Spleen (tissue), 11 donors: ENCODE measurements at regions not wholly inside any gene's neighbourhood (a gene's known extent, or its start where the extent isn't known, plus 50 kb on each side); places are given as distances from the start of the nearest gene placed in this dataset.

ENCODE experiments used
- DNase-seq: peaks from one replicate; pipeline ENCODE4 v3.0.0-alpha.2; 2020
- H3K27ac ChIP-seq, 8 donors: fragments of 200-600 bp; sonication (generic) in 7 of 8; 1 replicate in 4 of 8; 2 replicates in 4 of 8; pipeline versions ENCODE4 v1.5.0 to v1.8.0; 2016 to 2021; ENCODE audit warnings: inconsistent platforms in 4 of 8, mild to moderate bottlenecking in 4 of 8, moderate library complexity in 1 of 8
- H3K27me3 ChIP-seq, 7 donors: fragments of 200-600 bp; sonication (generic) in 6 of 7; replicated peaks in 1 of 7; 1 replicate in 4 of 7; 2 replicates in 3 of 7; pipeline versions ENCODE4 v1.5.0 to v1.8.0; 2016 to 2021; ENCODE audit warnings: inconsistent platforms in 3 of 7, mild to moderate bottlenecking in 1 of 7
- H3K36me3 ChIP-seq, 6 donors: fragments of 200-600 bp; sonication (generic) in 5 of 6; 1 replicate in 4 of 6; 2 replicates in 2 of 6; pipeline versions ENCODE4 v1.5.0 to v1.8.0; 2016 to 2021; ENCODE audit warnings: inconsistent platforms in 2 of 6
- H3K4me1 ChIP-seq, 6 donors: fragments of 200-600 bp; sonication (generic) in 5 of 6; 1 replicate in 3 of 6; 2 replicates in 3 of 6; pipeline versions ENCODE4 v1.5.0 to v1.8.0; 2016 to 2021; ENCODE audit warnings: inconsistent platforms in 3 of 6
- H3K4me3 ChIP-seq, 8 donors: fragments of 200-600 bp; sonication (generic) in 7 of 8; 1 replicate in 4 of 8; 2 replicates in 4 of 8; pipeline versions ENCODE4 v1.5.0 to v1.8.0; 2016 to 2021; ENCODE audit warnings: inconsistent platforms in 4 of 8, mild to moderate bottlenecking in 4 of 8, moderate library complexity in 2 of 8
- H3K9me3 ChIP-seq, 8 donors: fragments of 200-600 bp; sonication (generic) in 7 of 8; 1 replicate in 4 of 8; 2 replicates in 4 of 8; pipeline versions ENCODE4 v1.5.0 to v1.8.0; 2016 to 2021; ENCODE audit warnings: inconsistent platforms in 4 of 8
- POLR2A ChIP-seq, 3 donors: fragments of 450-650 bp; IDR thresholded peaks; one replicate each; pipeline ENCODE4 v1.5.1; 2017; ENCODE audit warnings: antibody characterized with exemption in 3 of 3, mild to moderate bottlenecking in 1 of 3
- POLR2AphosphoS5 ChIP-seq, 3 donors: sonication (generic); formaldehyde crosslinking; IDR thresholded peaks; one replicate each; pipeline ENCODE4 v1.5.1; 2017; ENCODE audit warnings: antibody characterized with exemption in 3 of 3
- WGBS, 5 donors: extraction: QIAGEN DNeasy Blood & Tissue Kit in 3 of 5; methylation state at CpG; one replicate each; pipeline versions ENCODE4 v1.1.5 to v1.1.7; 2013 to 2018; 5-methylcytosine and 5-hydroxymethylcytosine counted together
- intact Hi-C: fragments of 100-400 bp; cut with DNase I; formaldehyde crosslinking; loops from one replicate; pipeline ENCODE4 v1.15.0; 2023; ENCODE audit warnings: low total_unique reads
- TF ChIP-seq, protein P1 (sequence below), 11 experiments: fragments of 200-600 bp in 7 of 11; fragments of 450-650 bp in 4 of 11; sonication (generic) in 4 of 11; IDR thresholded peaks in 8 of 11; conservative IDR thresholded peaks in 3 of 11; 1 replicate in 7 of 11; 2 replicates in 4 of 11; pipeline versions ENCODE4 v1.4.0 to v1.8.0; 2016 to 2021; ENCODE audit warnings: antibody characterized with exemption in 11 of 11, inconsistent platforms in 4 of 11, mild to moderate bottlenecking in 1 of 11
- donor health status: healthy with polysubstance abuse.
- donor health status: DM: no; HTN: no; CAD: no; lungs with moderate emphysema.
- donor health status: DM: no; HTN: no; CAD: no.
- donor health status: Bipolar disorder and iron deficiency.
- donor health status: healthy.
- donor health status: DM: no; HTN: no; CAD: no.
- donor health status: DM: yes; HTN: yes; CAD: no.

- H3K4me1 ChIP-seq: no peaks in the 10 kb centered on the region
- no peak overlapping the region for H3K4me3 ChIP-seq
- TF ChIP-seq POLR2A (IDR thresholded peaks at IDR 0.05) (no peak), POLR2AphosphoS5 (IDR thresholded peaks at IDR 0.05) (no peak)
- TF ChIP-seq, protein P1, sequence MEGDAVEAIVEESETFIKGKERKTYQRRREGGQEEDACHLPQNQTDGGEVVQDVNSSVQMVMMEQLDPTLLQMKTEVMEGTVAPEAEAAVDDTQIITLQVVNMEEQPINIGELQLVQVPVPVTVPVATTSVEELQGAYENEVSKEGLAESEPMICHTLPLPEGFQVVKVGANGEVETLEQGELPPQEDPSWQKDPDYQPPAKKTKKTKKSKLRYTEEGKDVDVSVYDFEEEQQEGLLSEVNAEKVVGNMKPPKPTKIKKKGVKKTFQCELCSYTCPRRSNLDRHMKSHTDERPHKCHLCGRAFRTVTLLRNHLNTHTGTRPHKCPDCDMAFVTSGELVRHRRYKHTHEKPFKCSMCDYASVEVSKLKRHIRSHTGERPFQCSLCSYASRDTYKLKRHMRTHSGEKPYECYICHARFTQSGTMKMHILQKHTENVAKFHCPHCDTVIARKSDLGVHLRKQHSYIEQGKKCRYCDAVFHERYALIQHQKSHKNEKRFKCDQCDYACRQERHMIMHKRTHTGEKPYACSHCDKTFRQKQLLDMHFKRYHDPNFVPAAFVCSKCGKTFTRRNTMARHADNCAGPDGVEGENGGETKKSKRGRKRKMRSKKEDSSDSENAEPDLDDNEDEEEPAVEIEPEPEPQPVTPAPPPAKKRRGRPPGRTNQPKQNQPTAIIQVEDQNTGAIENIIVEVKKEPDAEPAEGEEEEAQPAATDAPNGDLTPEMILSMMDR (IDR thresholded peaks at IDR 0.05 in 8 of 11, conservative IDR thresholded peaks at IDR 0.05 in 3 of 11): no peak
- H3K9me3 ChIP-seq: no peaks in the 10 kb centered on the region
- peaks cover 0 to 8% (median 0%) of the 10 kb centered on the region in 7 donors for H3K27me3 ChIP-seq
- no peaks in the 10 kb centered on the region for H3K36me3 ChIP-seq
- no peak for DNase-seq
- intact Hi-C loops: no loop called here
- 82 to 92% (median 89%) methylated on average over 1 of the region's 1 CpG for WGBS, 5 donors
- H3K27ac ChIP-seq: no peak overlapping the region
Observed at GRCh38 chr2:129067070-129067469, 748.4 kb upstream of the HS6ST1 start.

DNA sequence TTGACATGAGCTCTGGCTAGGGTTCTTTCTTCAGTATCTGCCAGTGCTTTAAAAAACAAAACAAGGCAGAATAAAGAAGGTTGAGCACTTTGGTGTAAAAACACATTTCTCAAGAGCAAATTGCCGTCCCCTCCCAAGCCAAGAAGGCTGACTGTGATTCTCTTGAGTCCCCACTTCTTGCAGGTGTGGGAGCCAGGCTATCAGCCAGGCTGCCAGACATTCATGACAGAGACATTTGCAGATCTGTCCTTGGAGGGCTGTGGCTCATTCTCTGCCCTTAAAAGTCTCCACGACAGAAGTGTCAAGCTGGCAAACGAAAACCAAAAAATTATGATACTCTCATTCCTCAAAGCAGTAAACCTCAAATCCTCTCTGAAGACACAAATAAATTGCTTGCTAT is 749.3 kb upstream of the HS6ST1 start:
- TF ChIP-seq POLR2A (IDR thresholded peaks at IDR 0.05) (no peak), POLR2AphosphoS5 (IDR thresholded peaks at IDR 0.05) (no peak)
- TF ChIP-seq, protein P1 (IDR thresholded peaks at IDR 0.05 in 8 of 11, conservative IDR thresholded peaks at IDR 0.05 in 3 of 11): no peak
- 63 to 94% (median 73%) methylated on average over 3 of the region's 3 CpGs for WGBS, 5 donors

DNA sequence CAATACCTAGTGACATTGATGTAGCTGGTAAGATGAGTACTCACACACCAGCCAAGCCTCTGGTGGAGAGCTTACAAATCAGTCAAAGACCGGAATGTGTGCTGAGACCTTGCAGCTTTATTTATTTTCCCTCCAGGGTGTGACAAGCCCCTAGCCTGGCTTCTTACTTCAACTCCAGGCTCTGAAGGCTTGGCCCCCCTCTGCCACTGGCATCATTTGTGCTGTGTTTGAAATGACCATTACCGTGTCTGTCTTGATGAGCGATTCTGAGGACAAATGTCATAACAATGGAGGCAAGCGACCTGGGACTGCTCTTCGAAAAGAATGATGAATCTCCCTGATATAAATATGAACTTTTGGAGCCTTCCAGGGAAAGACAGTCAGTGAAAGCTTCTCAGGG is 749.9 kb upstream of the HS6ST1 start:
- no peak overlapping the region for H3K4me3 ChIP-seq
- no peaks in the 10 kb centered on the region for H3K4me1 ChIP-seq
- no peaks in the 10 kb centered on the region for H3K36me3 ChIP-seq
- H3K27ac ChIP-seq: no peak overlapping the region
- no peak for DNase-seq
- intact Hi-C loops: no loop called here
- TF ChIP-seq POLR2A (IDR thresholded peaks at IDR 0.05) (no peak), POLR2AphosphoS5 (IDR thresholded peaks at IDR 0.05) (no peak)
- TF ChIP-seq, protein P1 (IDR thresholded peaks at IDR 0.05 in 8 of 11, conservative IDR thresholded peaks at IDR 0.05 in 3 of 11): no peak
- peaks cover 0 to 8% (median 0%) of the 10 kb centered on the region in 7 donors for H3K27me3 ChIP-seq
- no peaks in the 10 kb centered on the region for H3K9me3 ChIP-seq
- 88 to 99% (median 93%) methylated on average over 5 of the region's 5 CpGs for WGBS, 5 donors

More for the DNA sequence above, 749.3 kb upstream of the HS6ST1 start:
- Histone ChIP-seq H3K4me1 (no peaks in the 10 kb centered on the region), H3K27me3 (peaks cover 0 to 8% (median 0%) of the 10 kb centered on the region in 7 donors), H3K4me3 (no peak overlapping the region), H3K27ac (no peak overlapping the region), H3K36me3 (no peaks in the 10 kb centered on the region), H3K9me3 (no peaks in the 10 kb centered on the region)
- no peak for DNase-seq
- intact Hi-C loops: no loop called here

DNA sequence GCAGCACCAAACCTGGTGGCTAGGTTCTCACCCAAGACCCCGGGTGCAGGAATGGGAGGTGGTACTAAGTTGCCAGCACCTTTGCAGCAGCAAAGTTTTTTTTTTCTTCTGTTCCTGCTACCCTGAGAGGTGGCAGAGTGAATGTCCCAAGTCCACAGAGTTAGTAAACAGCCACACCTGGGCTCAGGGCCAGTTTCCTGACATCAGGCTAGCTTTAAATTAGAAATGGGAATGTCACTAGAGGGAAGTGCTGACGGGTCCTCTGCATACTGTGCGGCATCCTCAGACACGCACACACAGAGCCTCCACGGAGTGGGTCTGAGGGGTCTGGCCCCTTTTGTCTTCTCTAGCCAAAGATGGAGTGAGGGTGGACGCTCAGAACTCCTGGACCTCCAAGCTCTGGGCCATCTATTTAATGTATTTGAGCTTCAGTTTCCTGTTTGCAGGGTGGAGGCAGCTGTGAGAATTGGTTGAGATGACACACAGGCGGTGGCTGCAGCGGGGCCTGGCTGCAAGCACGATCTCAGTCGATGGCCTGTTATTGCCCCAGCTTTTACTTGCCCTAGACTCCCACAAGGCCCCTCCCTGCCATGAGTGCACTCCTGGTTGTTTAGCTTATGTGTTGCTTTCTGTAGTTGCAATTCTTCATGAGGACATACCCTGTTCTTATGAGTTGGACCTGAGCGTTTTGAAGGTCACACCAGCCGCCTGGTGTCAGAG is 751.4 kb upstream of the HS6ST1 start:
- intact Hi-C loops: no loop called here
- DNase-seq: no peak
- Histone ChIP-seq H3K27ac (no peak overlapping the region), H3K4me3 (no peak overlapping the region), H3K27me3 (peaks cover 0 to 8% (median 0%) of the 10 kb centered on the region in 7 donors), H3K4me1 (peaks cover 0 to 7% (median 0%) of the 10 kb centered on the region in 6 donors), H3K9me3 (no peaks in the 10 kb centered on the region), H3K36me3 (no peaks in the 10 kb centered on the region)
- WGBS, 5 donors: 69 to 82% (median 74%) methylated on average over 9 to 12 of the region's 12 CpGs
- TF ChIP-seq, protein P1 (IDR thresholded peaks at IDR 0.05 in 8 of 11, conservative IDR thresholded peaks at IDR 0.05 in 3 of 11): no peak
- TF ChIP-seq POLR2A (IDR thresholded peaks at IDR 0.05) (no peak), POLR2AphosphoS5 (IDR thresholded peaks at IDR 0.05) (no peak)
